Erythroblast (primary cell): ENCODE measurements at regions not wholly inside any gene's neighbourhood (a gene's known extent, or its start where the extent isn't known, plus 50 kb on each side); places are given as distances from the start of the nearest gene placed in this dataset.

Experiments
- DNase-seq, 2 experiments: peaks; one replicate each; lab custom pipeline; 2025; lab: John Stamatoyannopoulos, UW
- GATA1 ChIP-seq: IDR thresholded peaks from 2 replicates; pipeline ENCODE4 v1.6.1; 2011; ENCODE audit warnings: low read depth, mild to moderate bottlenecking, control low read depth, low read length, moderate library complexity
- POLR2A ChIP-seq: IDR thresholded peaks from 2 replicates; pipeline ENCODE4 v1.6.1; 2011; ENCODE audit warnings: mild to moderate bottlenecking, low read length

DNA sequence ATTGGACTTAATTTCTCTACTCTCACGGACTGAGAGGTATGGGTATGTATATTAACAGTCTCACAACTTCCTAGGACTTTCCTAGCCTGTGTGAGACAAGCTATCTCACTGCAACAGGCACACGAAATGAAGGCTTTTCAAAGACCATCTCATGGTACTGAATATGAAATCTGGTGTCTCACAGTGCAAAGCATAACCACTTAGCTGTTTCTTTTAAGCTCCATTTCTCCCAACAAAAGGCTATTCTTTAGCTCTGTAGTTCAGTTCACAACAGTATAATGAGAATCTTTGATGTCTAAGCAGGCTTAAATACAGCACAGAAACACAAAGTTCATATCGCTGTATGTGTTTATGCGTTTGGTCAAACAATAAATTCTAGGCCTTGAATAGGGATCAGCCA lies 116.2 kb upstream of the PCDH18 start:
- TF ChIP-seq GATA1 (no peak), POLR2A (no peak)
- no peak for DNase-seq

GRCh38 chr4:137647375-137647774 lies 115.1 kb upstream of the PCDH18 start:
- no peak for DNase-seq
- no peak for TF ChIP-seq POLR2A
- TF ChIP-seq GATA1: no peak

- TF ChIP-seq POLR2A (no peak), GATA1 (no peak)
- DNase-seq: no peak
Measured at GRCh38 chr4:137644201-137644600, 111.9 kb upstream of the PCDH18 start.

- DNase-seq: no peak
- TF ChIP-seq GATA1: no peak
- no peak for TF ChIP-seq POLR2A
Measured at GRCh38 chr4:137641544-137641943, 109.2 kb upstream of the PCDH18 start.

- DNase-seq: no peak
- TF ChIP-seq GATA1: no peak
- no peak for TF ChIP-seq POLR2A
Measured at GRCh38 chr4:137640838-137641158, 108.5 kb upstream of the PCDH18 start.

GRCh38 chr4:137640156-137640837 lies 108.0 kb upstream of the PCDH18 start:
- DNase-seq: no peak
- TF ChIP-seq GATA1 (no peak), POLR2A (no peak)

GRCh38 chr4:137638934-137639333 lies 106.6 kb upstream of the PCDH18 start:
- TF ChIP-seq GATA1 (no peak), POLR2A (no peak)
- no peak for DNase-seq

- no peak for TF ChIP-seq GATA1
- no peak for TF ChIP-seq POLR2A
Measured at GRCh38 chr4:137635601-137636000, 103.3 kb upstream of the PCDH18 start.

DNA sequence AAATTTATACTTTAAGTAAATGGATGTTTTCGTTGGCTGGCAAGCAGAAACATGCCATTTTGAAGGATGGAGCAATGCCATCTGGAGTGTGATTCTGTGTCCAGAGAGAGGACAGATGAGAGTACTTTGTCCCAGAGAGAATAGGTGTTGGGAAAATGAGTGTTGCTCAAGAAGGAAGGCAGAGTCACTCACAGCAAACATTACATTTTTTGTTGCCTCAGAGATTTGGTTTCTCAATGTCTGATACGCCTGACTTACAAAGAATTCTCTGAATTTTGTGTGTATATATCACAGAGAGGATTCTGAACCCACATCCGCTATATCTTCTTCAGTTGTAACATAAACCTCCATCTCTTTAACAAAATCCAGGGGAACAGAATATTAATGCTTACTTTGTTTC lies 102.8 kb upstream of the PCDH18 start:
- TF ChIP-seq GATA1 (no peak), POLR2A (no peak)
- DNase-seq: no peak

More at GRCh38 chr4:137635601-137636000, 103.3 kb upstream of the PCDH18 start:
- no peak for DNase-seq

- no peak for DNase-seq
- no peak for TF ChIP-seq GATA1
- no peak for TF ChIP-seq POLR2A
Measured at GRCh38 chr4:137632842-137633241, 100.5 kb upstream of the PCDH18 start.

DNA sequence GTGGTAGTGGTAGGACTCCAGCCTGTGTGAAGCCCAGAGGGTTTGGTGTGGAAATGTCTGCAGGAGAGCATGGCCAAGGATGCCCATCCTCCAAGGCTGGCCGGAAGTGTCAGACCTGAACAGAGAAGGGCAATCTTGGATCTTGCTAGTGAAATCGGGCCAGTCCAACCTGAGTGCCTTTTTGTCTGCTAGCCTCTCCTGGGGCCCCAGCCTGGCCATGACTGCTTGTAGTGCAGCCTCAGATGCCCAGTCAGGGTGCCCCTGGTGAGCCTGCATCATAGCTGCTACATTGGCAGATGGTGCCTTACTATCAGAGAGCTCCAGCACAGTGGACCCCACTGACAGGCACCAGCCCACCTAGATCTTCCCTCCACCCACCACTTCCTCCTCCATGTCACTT lies 99.3 kb upstream of the PCDH18 start:
- no peak for TF ChIP-seq GATA1
- no peak for TF ChIP-seq POLR2A
- no peak for DNase-seq

DNA sequence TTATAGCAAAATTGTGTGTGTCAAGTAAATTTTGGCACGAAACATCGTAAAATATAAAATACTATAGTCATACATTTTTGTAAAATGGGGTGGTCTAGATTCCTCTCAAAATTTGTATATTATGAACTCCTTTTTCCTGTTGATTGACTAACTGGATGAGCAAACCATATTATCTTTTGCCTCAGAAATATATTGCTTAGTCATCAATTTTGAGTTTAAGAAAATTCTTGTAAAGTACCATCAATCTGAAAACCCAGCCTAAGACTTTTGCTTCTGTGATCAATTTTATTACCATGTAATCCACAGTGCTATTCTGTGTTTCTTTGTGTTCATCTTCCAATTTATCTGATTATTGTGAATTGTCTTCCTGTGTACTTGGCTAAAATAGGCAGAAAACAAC lies 98.0 kb upstream of the PCDH18 start:
- DNase-seq: no peak
- TF ChIP-seq GATA1: no peak
- no peak for TF ChIP-seq POLR2A

- DNase-seq: no peak
- TF ChIP-seq GATA1: no peak
- no peak for TF ChIP-seq POLR2A
Measured at GRCh38 chr4:137627739-137628460, 95.6 kb upstream of the PCDH18 start.

GRCh38 chr4:137626942-137627738 lies 94.8 kb upstream of the PCDH18 start:
- no peak for TF ChIP-seq POLR2A
- TF ChIP-seq GATA1: no peak
- DNase-seq: no peak
